GM19455 (cell line): ENCODE measurements at regions not wholly inside any gene's neighbourhood (a gene's known extent, or its start where the extent isn't known, plus 50 kb on each side); places are given as distances from the start of the nearest gene placed in this dataset.

Experiments
- ATAC-seq: cut with Tn5 transposase; IDR thresholded peaks from one replicate; pipeline ENCODE4 v1.9.1; 2021; ENCODE audit not compliant: unreplicated experiment

GRCh38 chr12:4108803-4109345, 164.7 kb upstream of the CCND2 start:
- no peak for ATAC-seq

- ATAC-seq, result no peak
Measured at GRCh38 chr12:4107911-4108697, 165.5 kb upstream of the CCND2 start.

GRCh38 chr12:4107436-4107878, 166.1 kb upstream of the CCND2 start:
- peak; percentile 72 for ATAC-seq

- no peak for ATAC-seq
Measured at GRCh38 chr12:4106621-4107020, 166.9 kb upstream of the CCND2 start.

- no peak for ATAC-seq
Measured at GRCh38 chr12:4104722-4105244, 168.8 kb upstream of the CCND2 start.

- ATAC-seq, result no peak
Measured at GRCh38 chr12:4099276-4099675, 174.3 kb upstream of the CCND2 start.

GRCh38 chr12:4091016-4091743, 182.4 kb upstream of the CCND2 start:
- no peak for ATAC-seq

GRCh38 chr12:4089956-4090355, 183.6 kb upstream of the CCND2 start:
- ATAC-seq, result no peak

- no peak for ATAC-seq
Measured at GRCh38 chr12:4089121-4089606, 184.4 kb upstream of the CCND2 start.

GRCh38 chr12:4088451-4088850, 185.1 kb upstream of the CCND2 start:
- no peak for ATAC-seq

GRCh38 chr12:4086481-4086880, 187.1 kb upstream of the CCND2 start:
- no peak for ATAC-seq

GRCh38 chr12:4084573-4084972, 189.0 kb upstream of the CCND2 start:
- ATAC-seq, result no peak

- no peak for ATAC-seq
Measured at GRCh38 chr12:4082809-4083403, 190.7 kb upstream of the CCND2 start.

GRCh38 chr12:4080213-4080612, 193.3 kb upstream of the CCND2 start:
- ATAC-seq, result no peak

GRCh38 chr12:4074129-4074528, 199.4 kb upstream of the CCND2 start:
- ATAC-seq, result no peak

- ATAC-seq, result no peak
Measured at GRCh38 chr12:4069670-4070010, 196.4 kb upstream of the PARP11 start.

GRCh38 chr12:4068981-4069669, 195.9 kb upstream of the PARP11 start:
- no peak for ATAC-seq

- no peak for ATAC-seq
Measured at GRCh38 chr12:4064008-4064407, 190.8 kb upstream of the PARP11 start.

GRCh38 chr12:4059898-4060568, 186.8 kb upstream of the PARP11 start:
- no peak for ATAC-seq
